ENCODE measurements at regions not wholly inside any gene's neighbourhood (a gene's known extent, or its start where the extent isn't known, plus 50 kb on each side); places are given as distances from the start of the nearest gene placed in this dataset.
"Not testable (repeated sequence)": the region's sequence is repeated elsewhere in the genome, so short reads cannot be mapped to it uniquely, and the experiment has no call there.

DNA sequence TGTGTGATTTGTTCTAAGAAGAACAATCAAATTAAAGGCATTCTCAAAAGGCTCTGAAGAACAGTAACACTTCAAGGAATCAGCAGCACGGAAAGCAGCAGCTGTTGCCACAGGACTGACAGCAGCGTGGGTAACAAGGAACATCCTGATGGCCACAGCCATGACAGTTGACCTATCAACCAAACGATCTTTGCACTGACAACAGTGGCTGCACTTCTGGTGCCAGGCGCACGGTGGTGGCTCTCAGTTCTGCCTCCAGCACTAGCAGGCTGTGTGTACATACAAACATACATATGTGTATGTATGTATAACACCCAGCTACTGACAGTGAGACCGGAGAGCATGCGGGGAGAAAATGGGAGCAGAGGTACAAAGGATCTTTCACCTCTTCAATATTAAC, 114.1 kb downstream of the ZFAND4 start:
- Histone ChIP-seq H3K4me1 (ENCODE audit: insufficient read depth, low read length) (peaks cover 3% of the 10 kb centered on the region), H4K20me1 (ENCODE audit: insufficient read depth, low read length) (peaks cover 5% of the 10 kb centered on the region), H2AFZ (ENCODE audit: low read depth, low read length) (no peak overlapping the region), H3K27me3 (ENCODE audit: insufficient read depth, low read length) (no peaks in the 10 kb centered on the region), H3K9me3 (ENCODE audit: insufficient read depth, low read depth, low read length) (no peaks in the 10 kb centered on the region), H3K9ac (ENCODE audit: low read length) (no peak overlapping the region), H3K79me2 (ENCODE audit: insufficient read depth, low read length) (no peaks in the 10 kb centered on the region), H3K27ac (ENCODE audit: low read depth, low read length) (no peak overlapping the region), H3K4me3 (ENCODE audit: insufficient read depth, low read depth, low read length) (no peak overlapping the region), H3K36me3 (ENCODE audit: insufficient read depth, low read length) (no peaks in the 10 kb centered on the region), H3K4me2 (ENCODE audit: low read length) (no peak overlapping the region)
- no peaks in the 10 kb centered on the region for H3K27me3 Mint-ChIP-seq (ENCODE audit: low read depth, unreplicated experiment)
- FAIRE-seq (no peak), DNase-seq (ENCODE audit: low read depth) (no peak)
- H3K4me3 Mint-ChIP-seq (ENCODE audit: unreplicated experiment), result no peak overlapping the region
- peaks cover 2% of the 10 kb centered on the region for H3K4me1 Mint-ChIP-seq (ENCODE audit: low read depth, unreplicated experiment)
- H3K27ac Mint-ChIP-seq (ENCODE audit: unreplicated experiment), result no peak overlapping the region
- no peaks in the 10 kb centered on the region for H3K36me3 Mint-ChIP-seq (ENCODE audit: low read depth, unreplicated experiment)
- no peaks in the 10 kb centered on the region for H3K9me3 Mint-ChIP-seq (ENCODE audit: unreplicated experiment)
- no peak for TF ChIP-seq EZH2 (IDR thresholded peaks at IDR 0.05; ENCODE audit: insufficient read depth, low read length)
- no peak for TF ChIP-seq CTCF (IDR thresholded peaks at IDR 0.05; ENCODE audit: insufficient read depth, low read depth, low read length)

GRCh38 chr10:45557275-45557905, 115.2 kb downstream of the ZFAND4 start:
- Histone ChIP-seq H3K4me1 (ENCODE audit: insufficient read depth, low read length) (peaks cover 3% of the 10 kb centered on the region), H3K36me3 (ENCODE audit: insufficient read depth, low read length) (no peaks in the 10 kb centered on the region), H3K4me2 (ENCODE audit: low read length) (no peak overlapping the region), H3K9ac (ENCODE audit: low read length) (no peak overlapping the region), H3K27me3 (ENCODE audit: insufficient read depth, low read length) (no peaks in the 10 kb centered on the region), H2AFZ (ENCODE audit: low read depth, low read length) (peak overlapping the region; percentile 16), H3K27ac (ENCODE audit: low read depth, low read length) (no peak overlapping the region), H3K9me3 (ENCODE audit: insufficient read depth, low read depth, low read length) (no peaks in the 10 kb centered on the region), H3K4me3 (ENCODE audit: insufficient read depth, low read depth, low read length) (no peak overlapping the region), H3K79me2 (ENCODE audit: insufficient read depth, low read length) (no peaks in the 10 kb centered on the region), H4K20me1 (ENCODE audit: insufficient read depth, low read length) (no peaks in the 10 kb centered on the region)
- H3K4me1 Mint-ChIP-seq (ENCODE audit: low read depth, unreplicated experiment), result peaks cover 2% of the 10 kb centered on the region
- no peak overlapping the region for H3K4me3 Mint-ChIP-seq (ENCODE audit: unreplicated experiment)
- FAIRE-seq, result no peak
- no peaks in the 10 kb centered on the region for H3K36me3 Mint-ChIP-seq (ENCODE audit: low read depth, unreplicated experiment)
- no peaks in the 10 kb centered on the region for H3K9me3 Mint-ChIP-seq (ENCODE audit: unreplicated experiment)
- no peak for DNase-seq (ENCODE audit: low read depth)
- no peaks in the 10 kb centered on the region for H3K27me3 Mint-ChIP-seq (ENCODE audit: low read depth, unreplicated experiment)
- H3K27ac Mint-ChIP-seq (ENCODE audit: unreplicated experiment), result no peak overlapping the region
- TF ChIP-seq EZH2 (IDR thresholded peaks at IDR 0.05; ENCODE audit: insufficient read depth, low read length) (no peak), CTCF (IDR thresholded peaks at IDR 0.05; ENCODE audit: insufficient read depth, low read depth, low read length) (no peak)

GRCh38 chr10:45555795-45556194, 116.8 kb downstream of the ZFAND4 start:
- H3K79me2 ChIP-seq (ENCODE audit: insufficient read depth, low read length), result no peaks in the 10 kb centered on the region
- H3K27me3 ChIP-seq (ENCODE audit: insufficient read depth, low read length), result no peaks in the 10 kb centered on the region
- Mint-ChIP-seq H3K4me3 (ENCODE audit: unreplicated experiment) (no peak overlapping the region), H3K9me3 (ENCODE audit: unreplicated experiment) (no peaks in the 10 kb centered on the region), H3K27ac (ENCODE audit: unreplicated experiment) (no peak overlapping the region), H3K36me3 (ENCODE audit: low read depth, unreplicated experiment) (no peaks in the 10 kb centered on the region), H3K27me3 (ENCODE audit: low read depth, unreplicated experiment) (no peaks in the 10 kb centered on the region), H3K4me1 (ENCODE audit: low read depth, unreplicated experiment) (peaks cover 2% of the 10 kb centered on the region)
- no peak overlapping the region for H3K4me2 ChIP-seq (ENCODE audit: low read length)
- no peak overlapping the region for H2AFZ ChIP-seq (ENCODE audit: low read depth, low read length)
- TF ChIP-seq EZH2 (IDR thresholded peaks at IDR 0.05; ENCODE audit: insufficient read depth, low read length) (no peak), CTCF (IDR thresholded peaks at IDR 0.05; ENCODE audit: insufficient read depth, low read depth, low read length) (no peak)
- H3K9me3 ChIP-seq (ENCODE audit: insufficient read depth, low read depth, low read length), result no peaks in the 10 kb centered on the region
- no peak for FAIRE-seq
- DNase-seq (ENCODE audit: low read depth), result no peak
- no peak overlapping the region for H3K9ac ChIP-seq (ENCODE audit: low read length)
- H3K27ac ChIP-seq (ENCODE audit: low read depth, low read length), result no peak overlapping the region
- no peaks in the 10 kb centered on the region for H4K20me1 ChIP-seq (ENCODE audit: insufficient read depth, low read length)
- H3K4me1 ChIP-seq (ENCODE audit: insufficient read depth, low read length), result peaks cover 3% of the 10 kb centered on the region
- H3K36me3 ChIP-seq (ENCODE audit: insufficient read depth, low read length), result no peaks in the 10 kb centered on the region
- no peak overlapping the region for H3K4me3 ChIP-seq (ENCODE audit: insufficient read depth, low read depth, low read length)

DNA sequence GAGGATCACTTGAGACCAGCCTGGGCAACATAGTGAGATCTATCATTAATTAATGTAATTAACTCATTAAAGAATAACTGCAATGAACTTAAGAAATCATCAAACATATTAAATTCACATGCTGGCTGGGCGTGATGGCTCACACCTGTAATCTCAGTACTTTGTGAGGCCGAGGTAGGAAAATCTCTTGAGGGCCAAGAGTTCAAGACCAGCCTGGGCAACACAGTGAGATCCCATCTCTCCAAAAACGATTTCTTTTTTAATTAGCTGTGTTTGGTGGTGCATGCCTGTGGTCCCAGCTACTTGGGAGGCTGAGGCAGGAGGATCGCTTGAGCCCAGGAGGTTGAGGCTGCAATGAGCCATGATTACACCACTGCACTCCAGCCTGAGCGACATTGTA, 117.2 kb downstream of the ZFAND4 start:
- H3K9me3 Mint-ChIP-seq (ENCODE audit: unreplicated experiment); H3K27me3 Mint-ChIP-seq (ENCODE audit: low read depth, unreplicated experiment); H2AFZ ChIP-seq (ENCODE audit: low read depth, low read length); H3K4me2 ChIP-seq (ENCODE audit: low read length); H3K79me2 ChIP-seq (ENCODE audit: insufficient read depth, low read length); H3K4me3 ChIP-seq (ENCODE audit: insufficient read depth, low read depth, low read length); FAIRE-seq; H3K27ac Mint-ChIP-seq (ENCODE audit: unreplicated experiment); DNase-seq (ENCODE audit: low read depth); H3K9ac ChIP-seq (ENCODE audit: low read length); H3K36me3 ChIP-seq (ENCODE audit: insufficient read depth, low read length); H3K4me1 Mint-ChIP-seq (ENCODE audit: low read depth, unreplicated experiment); H3K4me3 Mint-ChIP-seq (ENCODE audit: unreplicated experiment); H3K27me3 ChIP-seq (ENCODE audit: insufficient read depth, low read length); H4K20me1 ChIP-seq (ENCODE audit: insufficient read depth, low read length); H3K27ac ChIP-seq (ENCODE audit: low read depth, low read length); H3K9me3 ChIP-seq (ENCODE audit: insufficient read depth, low read depth, low read length); H3K36me3 Mint-ChIP-seq (ENCODE audit: low read depth, unreplicated experiment); H3K4me1 ChIP-seq (ENCODE audit: insufficient read depth, low read length): not testable (repeated sequence)
